ENCODE measurements at regions not wholly inside any gene's neighbourhood (a gene's known extent, or its start where the extent isn't known, plus 50 kb on each side); places are given as distances from the start of the nearest gene placed in this dataset.

GRCh38 chr7:42858570-42858969 lies 53.3 kb downstream of the C7orf25 start:
- DNase-seq, result no peak

- DNase-seq, result peak in 4 of 56 donors; percentile 3 to 20 (median 10)
Observed at GRCh38 chr7:42856605-42856987, 55.3 kb downstream of the C7orf25 start.

- DNase-seq, result no peak
Observed at GRCh38 chr7:42854571-42855118, 57.2 kb downstream of the C7orf25 start.

GRCh38 chr7:42852531-42852930 lies 59.3 kb downstream of the C7orf25 start:
- no peak for DNase-seq

GRCh38 chr7:42843205-42843800 lies 68.6 kb downstream of the C7orf25 start:
- DNase-seq, result peak in 25 of 56 donors; percentile 1 to 37 (median 14)

GRCh38 chr7:42834676-42835075 lies 77.2 kb downstream of the C7orf25 start:
- no peak for DNase-seq

- no peak for DNase-seq
Observed at GRCh38 chr7:42833411-42833810, 78.5 kb downstream of the C7orf25 start.

GRCh38 chr7:42832667-42833066 lies 79.2 kb downstream of the C7orf25 start:
- DNase-seq, result no peak

- peak in 34 of 56 donors; percentile 1 to 60 (median 17) for DNase-seq
Observed at GRCh38 chr7:42831718-42832522, 80.0 kb downstream of the C7orf25 start.

GRCh38 chr7:42831006-42831717 lies 80.7 kb downstream of the C7orf25 start:
- no peak for DNase-seq

GRCh38 chr7:42812779-42813178 lies 99.1 kb downstream of the C7orf25 start:
- DNase-seq, result no peak

- DNase-seq, result no peak
Observed at GRCh38 chr7:42805601-42806000, 106.3 kb downstream of the C7orf25 start.

- DNase-seq, result no peak
Observed at GRCh38 chr7:42794673-42795072, 117.2 kb downstream of the C7orf25 start.

- DNase-seq, result no peak
Observed at GRCh38 chr7:42792841-42793240, 119.0 kb downstream of the C7orf25 start.

- DNase-seq, result no peak
Observed at GRCh38 chr7:42790196-42790595, 121.7 kb downstream of the C7orf25 start.

- DNase-seq, result no peak
Observed at GRCh38 chr7:42774436-42774835, 137.4 kb downstream of the C7orf25 start.

- DNase-seq, result no peak
Observed at GRCh38 chr7:42770114-42770513, 141.8 kb downstream of the C7orf25 start.

- DNase-seq, result no peak
Observed at GRCh38 chr7:42768045-42768444, 143.8 kb downstream of the C7orf25 start.

GRCh38 chr7:42766782-42767423 lies 145.0 kb downstream of the C7orf25 start:
- no peak for DNase-seq

- DNase-seq, result no peak
Observed at GRCh38 chr7:42765931-42766330, 145.9 kb downstream of the C7orf25 start.

GRCh38 chr7:42763137-42763551 lies 148.7 kb downstream of the C7orf25 start:
- DNase-seq, result no peak

GRCh38 chr7:42761486-42761885 lies 150.4 kb downstream of the C7orf25 start:
- no peak for DNase-seq
